ENCODE measurements at regions not wholly inside any gene's neighbourhood (a gene's known extent, or its start where the extent isn't known, plus 50 kb on each side); places are given as distances from the start of the nearest gene placed in this dataset.

DNA sequence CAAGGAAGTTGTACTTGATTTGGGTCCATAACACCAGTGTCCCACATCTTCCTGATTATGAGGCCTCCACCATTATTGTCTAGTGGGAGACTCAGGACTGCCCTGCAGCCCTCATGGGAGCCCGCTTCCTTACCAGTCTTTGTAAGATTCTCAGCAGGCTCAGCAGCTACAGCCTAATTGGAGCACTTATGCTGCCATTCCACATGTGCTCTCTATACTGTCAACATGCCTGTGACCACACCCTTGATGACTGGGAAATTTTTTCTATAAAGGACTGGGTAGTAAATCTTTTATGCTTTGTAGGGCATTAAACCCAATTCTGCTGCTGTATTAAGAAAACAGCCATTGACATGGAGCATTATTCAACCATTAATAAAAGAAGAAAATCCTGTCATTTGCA lies 145.5 kb upstream of the IGF1 start:
- H3K79me2 ChIP-seq (ENCODE audit: insufficient read depth, low read length): no peaks in the 10 kb centered on the region
- TF ChIP-seq, protein P1, sequence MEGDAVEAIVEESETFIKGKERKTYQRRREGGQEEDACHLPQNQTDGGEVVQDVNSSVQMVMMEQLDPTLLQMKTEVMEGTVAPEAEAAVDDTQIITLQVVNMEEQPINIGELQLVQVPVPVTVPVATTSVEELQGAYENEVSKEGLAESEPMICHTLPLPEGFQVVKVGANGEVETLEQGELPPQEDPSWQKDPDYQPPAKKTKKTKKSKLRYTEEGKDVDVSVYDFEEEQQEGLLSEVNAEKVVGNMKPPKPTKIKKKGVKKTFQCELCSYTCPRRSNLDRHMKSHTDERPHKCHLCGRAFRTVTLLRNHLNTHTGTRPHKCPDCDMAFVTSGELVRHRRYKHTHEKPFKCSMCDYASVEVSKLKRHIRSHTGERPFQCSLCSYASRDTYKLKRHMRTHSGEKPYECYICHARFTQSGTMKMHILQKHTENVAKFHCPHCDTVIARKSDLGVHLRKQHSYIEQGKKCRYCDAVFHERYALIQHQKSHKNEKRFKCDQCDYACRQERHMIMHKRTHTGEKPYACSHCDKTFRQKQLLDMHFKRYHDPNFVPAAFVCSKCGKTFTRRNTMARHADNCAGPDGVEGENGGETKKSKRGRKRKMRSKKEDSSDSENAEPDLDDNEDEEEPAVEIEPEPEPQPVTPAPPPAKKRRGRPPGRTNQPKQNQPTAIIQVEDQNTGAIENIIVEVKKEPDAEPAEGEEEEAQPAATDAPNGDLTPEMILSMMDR (IDR thresholded peaks at IDR 0.05; ENCODE audit: extremely low read depth, low read depth, low read length): no peak
- peaks cover 2% of the 10 kb centered on the region for H3K9me3 ChIP-seq (ENCODE audit: low read depth, low read length)
- no peaks in the 10 kb centered on the region for H3K27me3 ChIP-seq (ENCODE audit: insufficient read depth, low read length)
- no peaks in the 10 kb centered on the region for H3K36me3 ChIP-seq (ENCODE audit: insufficient read depth, low read length)
- no peak overlapping the region for H2AFZ ChIP-seq (ENCODE audit: low read length)
- peaks cover 17% of the 10 kb centered on the region for H3K4me1 ChIP-seq (ENCODE audit: insufficient read depth, low read length)
- no peak overlapping the region for H3K27ac ChIP-seq (ENCODE audit: low read depth, low read length)
- H4K20me1 ChIP-seq (ENCODE audit: insufficient read depth, low read length): no peaks in the 10 kb centered on the region
- no peak overlapping the region for H3K4me2 ChIP-seq (ENCODE audit: insufficient read depth, low read length)
- no peak for DNase-seq (ENCODE audit: insufficient read length, low spot score, missing footprints)
- no peak overlapping the region for H3K4me3 ChIP-seq (ENCODE audit: insufficient read depth, low read length)

DNA sequence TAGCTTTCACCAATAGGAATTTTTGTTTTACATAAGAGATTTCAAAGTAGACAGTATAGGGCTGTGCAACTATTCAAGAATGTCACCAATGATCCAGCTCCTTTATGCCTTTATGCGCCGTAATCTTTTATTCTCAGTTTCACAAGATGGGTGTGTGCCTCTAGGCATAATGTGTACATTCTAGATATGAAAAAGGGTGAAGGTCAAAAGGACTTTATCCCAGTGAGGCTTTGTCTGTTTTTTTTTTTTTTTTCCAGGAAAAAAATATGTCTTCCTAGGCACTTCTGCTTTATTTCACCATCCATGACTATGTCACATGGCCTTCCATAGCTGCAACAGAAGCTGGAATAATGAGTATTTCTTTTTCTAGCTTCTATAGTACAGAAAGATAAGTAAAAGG lies 142.3 kb upstream of the IGF1 start:
- no peak overlapping the region for H3K4me2 ChIP-seq (ENCODE audit: insufficient read depth, low read length)
- H3K9me3 ChIP-seq (ENCODE audit: low read depth, low read length): no peaks in the 10 kb centered on the region
- no peak overlapping the region for H3K4me3 ChIP-seq (ENCODE audit: insufficient read depth, low read length)
- H4K20me1 ChIP-seq (ENCODE audit: insufficient read depth, low read length): no peaks in the 10 kb centered on the region
- no peak for DNase-seq (ENCODE audit: insufficient read length, low spot score, missing footprints)
- H3K4me1 ChIP-seq (ENCODE audit: insufficient read depth, low read length): no peaks in the 10 kb centered on the region
- no peaks in the 10 kb centered on the region for H3K79me2 ChIP-seq (ENCODE audit: insufficient read depth, low read length)
- TF ChIP-seq, protein P1 (IDR thresholded peaks at IDR 0.05; ENCODE audit: extremely low read depth, low read depth, low read length): no peak
- H3K36me3 ChIP-seq (ENCODE audit: insufficient read depth, low read length): no peaks in the 10 kb centered on the region
- H3K27ac ChIP-seq (ENCODE audit: low read depth, low read length): no peak overlapping the region
- H2AFZ ChIP-seq (ENCODE audit: low read length): no peak overlapping the region
- no peaks in the 10 kb centered on the region for H3K27me3 ChIP-seq (ENCODE audit: insufficient read depth, low read length)

DNA sequence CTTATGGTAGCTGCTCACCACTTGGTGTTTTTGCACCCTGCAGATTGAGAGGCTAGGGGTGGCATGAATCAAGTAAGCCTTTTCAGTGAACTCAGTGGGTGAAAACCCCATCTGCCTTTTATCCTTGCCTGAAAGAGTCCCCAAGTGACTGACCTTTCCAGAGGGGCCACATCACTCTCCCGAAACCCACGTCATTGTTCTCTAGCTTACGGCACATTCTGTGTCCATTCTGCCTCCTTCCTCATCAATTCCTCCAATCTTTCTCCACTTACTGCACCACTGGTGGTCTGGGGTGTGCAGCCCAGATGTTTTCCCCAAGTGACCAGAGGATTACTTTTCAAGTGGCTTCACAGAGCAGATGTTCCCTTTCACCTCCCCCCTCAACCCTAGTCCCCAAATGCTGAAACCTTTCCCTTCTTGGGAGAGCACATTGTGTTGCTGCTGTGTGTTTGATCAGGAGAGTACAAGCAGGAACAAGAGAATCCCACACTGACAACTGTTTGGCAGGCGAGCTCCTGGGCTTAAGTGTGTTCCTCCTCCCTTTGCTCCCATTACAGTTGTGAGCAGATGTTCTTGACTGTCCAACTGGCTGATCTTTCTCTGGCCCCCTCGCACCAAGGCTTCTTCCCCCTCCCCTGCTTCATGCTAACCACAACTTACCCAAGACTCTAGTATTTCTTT lies 138.0 kb upstream of the IGF1 start:
- TF ChIP-seq, protein P1 (IDR thresholded peaks at IDR 0.05; ENCODE audit: extremely low read depth, low read depth, low read length): no peak

GRCh38 chr12:102616692-102617091 lies 136.3 kb upstream of the IGF1 start:
- Histone ChIP-seq H3K27ac (ENCODE audit: low read depth, low read length) (no peak overlapping the region), H3K36me3 (ENCODE audit: insufficient read depth, low read length) (no peaks in the 10 kb centered on the region), H3K4me2 (ENCODE audit: insufficient read depth, low read length) (no peak overlapping the region), H3K27me3 (ENCODE audit: insufficient read depth, low read length) (no peaks in the 10 kb centered on the region), H3K9me3 (ENCODE audit: low read depth, low read length) (no peaks in the 10 kb centered on the region), H4K20me1 (ENCODE audit: insufficient read depth, low read length) (no peaks in the 10 kb centered on the region), H2AFZ (ENCODE audit: low read length) (no peak overlapping the region), H3K79me2 (ENCODE audit: insufficient read depth, low read length) (no peaks in the 10 kb centered on the region), H3K4me1 (ENCODE audit: insufficient read depth, low read length) (no peaks in the 10 kb centered on the region), H3K4me3 (ENCODE audit: insufficient read depth, low read length) (no peak overlapping the region)
- TF ChIP-seq, protein P1 (IDR thresholded peaks at IDR 0.05; ENCODE audit: extremely low read depth, low read depth, low read length): no peak
- DNase-seq (ENCODE audit: insufficient read length, low spot score, missing footprints): no peak

More for the DNA sequence above, 138.0 kb upstream of the IGF1 start:
- no peak overlapping the region for H2AFZ ChIP-seq (ENCODE audit: low read length)
- no peak overlapping the region for H3K27ac ChIP-seq (ENCODE audit: low read depth, low read length)
- no peaks in the 10 kb centered on the region for H3K4me1 ChIP-seq (ENCODE audit: insufficient read depth, low read length)
- no peak for DNase-seq (ENCODE audit: insufficient read length, low spot score, missing footprints)
- H3K4me3 ChIP-seq (ENCODE audit: insufficient read depth, low read length): no peak overlapping the region
- no peaks in the 10 kb centered on the region for H3K36me3 ChIP-seq (ENCODE audit: insufficient read depth, low read length)
- no peaks in the 10 kb centered on the region for H3K79me2 ChIP-seq (ENCODE audit: insufficient read depth, low read length)
- H3K4me2 ChIP-seq (ENCODE audit: insufficient read depth, low read length): no peak overlapping the region
- H3K27me3 ChIP-seq (ENCODE audit: insufficient read depth, low read length): no peaks in the 10 kb centered on the region
- H4K20me1 ChIP-seq (ENCODE audit: insufficient read depth, low read length): no peaks in the 10 kb centered on the region
- no peaks in the 10 kb centered on the region for H3K9me3 ChIP-seq (ENCODE audit: low read depth, low read length)
